ENCODE measurements at regions not wholly inside any gene's neighbourhood (a gene's known extent, or its start where the extent isn't known, plus 50 kb on each side); places are given as distances from the start of the nearest gene placed in this dataset.
"Not testable (repeated sequence)": the region's sequence is repeated elsewhere in the genome, so short reads cannot be mapped to it uniquely, and the experiment has no call there.

DNA sequence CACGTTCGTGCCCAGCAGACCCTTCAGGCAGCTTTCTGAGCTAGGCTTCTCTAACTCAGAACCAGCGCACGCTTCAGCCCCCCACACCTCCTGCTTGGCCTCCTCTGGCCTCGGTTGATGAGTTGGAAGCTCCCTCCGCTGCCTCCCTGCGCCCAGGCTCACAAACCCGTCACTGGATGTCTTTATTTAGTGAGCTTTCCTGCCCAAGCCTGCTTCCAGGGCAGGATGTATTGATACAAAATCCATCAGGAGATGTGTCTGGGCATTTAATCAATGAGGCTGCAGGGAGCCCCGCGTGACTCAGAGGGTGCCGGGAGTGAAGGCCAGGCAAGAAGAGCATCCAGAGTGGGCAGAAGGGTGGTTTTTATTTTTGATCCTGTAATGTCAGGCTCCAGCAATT, 316.1 kb upstream of the SFSWAP start:
- TF ChIP-seq, protein P1, sequence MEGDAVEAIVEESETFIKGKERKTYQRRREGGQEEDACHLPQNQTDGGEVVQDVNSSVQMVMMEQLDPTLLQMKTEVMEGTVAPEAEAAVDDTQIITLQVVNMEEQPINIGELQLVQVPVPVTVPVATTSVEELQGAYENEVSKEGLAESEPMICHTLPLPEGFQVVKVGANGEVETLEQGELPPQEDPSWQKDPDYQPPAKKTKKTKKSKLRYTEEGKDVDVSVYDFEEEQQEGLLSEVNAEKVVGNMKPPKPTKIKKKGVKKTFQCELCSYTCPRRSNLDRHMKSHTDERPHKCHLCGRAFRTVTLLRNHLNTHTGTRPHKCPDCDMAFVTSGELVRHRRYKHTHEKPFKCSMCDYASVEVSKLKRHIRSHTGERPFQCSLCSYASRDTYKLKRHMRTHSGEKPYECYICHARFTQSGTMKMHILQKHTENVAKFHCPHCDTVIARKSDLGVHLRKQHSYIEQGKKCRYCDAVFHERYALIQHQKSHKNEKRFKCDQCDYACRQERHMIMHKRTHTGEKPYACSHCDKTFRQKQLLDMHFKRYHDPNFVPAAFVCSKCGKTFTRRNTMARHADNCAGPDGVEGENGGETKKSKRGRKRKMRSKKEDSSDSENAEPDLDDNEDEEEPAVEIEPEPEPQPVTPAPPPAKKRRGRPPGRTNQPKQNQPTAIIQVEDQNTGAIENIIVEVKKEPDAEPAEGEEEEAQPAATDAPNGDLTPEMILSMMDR (IDR thresholded peaks at IDR 0.05; ENCODE audit: low read depth, low read length), result not testable (repeated sequence)
- not testable (repeated sequence) for TF ChIP-seq POLR2A (IDR thresholded peaks at IDR 0.05; ENCODE audit: extremely low read depth, insufficient read length)
- TF ChIP-seq, protein P2, sequence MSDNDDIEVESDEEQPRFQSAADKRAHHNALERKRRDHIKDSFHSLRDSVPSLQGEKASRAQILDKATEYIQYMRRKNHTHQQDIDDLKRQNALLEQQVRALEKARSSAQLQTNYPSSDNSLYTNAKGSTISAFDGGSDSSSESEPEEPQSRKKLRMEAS (IDR thresholded peaks at IDR 0.05; ENCODE audit: low read depth, low read length), result not testable (repeated sequence)

Measured in NB4 (cell line).